ENCODE measurements at regions not wholly inside any gene's neighbourhood (a gene's known extent, or its start where the extent isn't known, plus 50 kb on each side); places are given as distances from the start of the nearest gene placed in this dataset.
"Not testable (repeated sequence)": the region's sequence is repeated elsewhere in the genome, so short reads cannot be mapped to it uniquely, and the experiment has no call there.

DNA sequence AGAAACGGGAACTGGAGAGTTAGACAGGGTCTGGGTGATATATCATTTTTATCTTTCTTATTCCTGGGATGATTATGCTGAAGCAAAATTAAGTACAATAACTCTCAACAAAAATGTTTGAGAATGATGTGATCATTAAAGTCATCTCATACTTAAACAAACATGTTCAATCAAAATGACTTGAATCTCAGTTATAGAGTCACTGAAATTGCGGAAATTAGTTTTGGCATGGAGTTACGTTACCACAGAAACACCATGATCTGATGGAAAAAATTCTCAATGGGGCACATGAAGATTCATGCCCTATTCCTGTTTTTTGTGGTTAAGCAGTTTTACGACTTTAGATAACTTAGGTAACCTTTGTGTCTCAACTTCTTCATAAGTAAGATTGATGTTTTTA is 757.7 kb downstream of the EPHA4 start:
- in situ Hi-C loops (cut with HindIII; ENCODE audit: low sequenced_read_pairs) = no loop called here
- TF ChIP-seq, protein P1, sequence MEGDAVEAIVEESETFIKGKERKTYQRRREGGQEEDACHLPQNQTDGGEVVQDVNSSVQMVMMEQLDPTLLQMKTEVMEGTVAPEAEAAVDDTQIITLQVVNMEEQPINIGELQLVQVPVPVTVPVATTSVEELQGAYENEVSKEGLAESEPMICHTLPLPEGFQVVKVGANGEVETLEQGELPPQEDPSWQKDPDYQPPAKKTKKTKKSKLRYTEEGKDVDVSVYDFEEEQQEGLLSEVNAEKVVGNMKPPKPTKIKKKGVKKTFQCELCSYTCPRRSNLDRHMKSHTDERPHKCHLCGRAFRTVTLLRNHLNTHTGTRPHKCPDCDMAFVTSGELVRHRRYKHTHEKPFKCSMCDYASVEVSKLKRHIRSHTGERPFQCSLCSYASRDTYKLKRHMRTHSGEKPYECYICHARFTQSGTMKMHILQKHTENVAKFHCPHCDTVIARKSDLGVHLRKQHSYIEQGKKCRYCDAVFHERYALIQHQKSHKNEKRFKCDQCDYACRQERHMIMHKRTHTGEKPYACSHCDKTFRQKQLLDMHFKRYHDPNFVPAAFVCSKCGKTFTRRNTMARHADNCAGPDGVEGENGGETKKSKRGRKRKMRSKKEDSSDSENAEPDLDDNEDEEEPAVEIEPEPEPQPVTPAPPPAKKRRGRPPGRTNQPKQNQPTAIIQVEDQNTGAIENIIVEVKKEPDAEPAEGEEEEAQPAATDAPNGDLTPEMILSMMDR (IDR thresholded peaks at IDR 0.05; ENCODE audit: low read depth, low read length, missing control alignments) = no peak
- no peak for DNase-seq (ENCODE audit: low read depth)
- no peak overlapping the region for H3K4me3 ChIP-seq (ENCODE audit: low read depth, low read length)

DNA sequence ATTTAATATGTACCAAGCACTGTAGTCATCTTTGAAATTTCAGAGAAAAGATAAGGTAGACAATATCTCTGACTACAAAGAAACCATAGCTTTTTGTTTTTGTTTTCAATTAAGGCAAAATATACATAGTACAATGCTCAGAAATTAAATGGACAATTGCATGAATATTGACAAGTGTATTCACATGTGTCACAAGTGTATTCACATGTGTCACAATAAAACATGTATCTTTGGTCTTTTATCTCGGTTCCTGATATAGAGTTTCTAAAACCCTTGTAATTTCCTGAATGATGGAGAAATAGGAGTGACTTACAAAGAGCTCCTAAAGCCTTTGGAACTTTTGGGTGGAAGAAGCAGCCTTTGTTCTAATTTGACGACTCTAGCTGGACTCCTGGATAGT is 756.4 kb downstream of the EPHA4 start:
- TF ChIP-seq, protein P1 (IDR thresholded peaks at IDR 0.05; ENCODE audit: low read depth, low read length, missing control alignments) = no peak

DNA sequence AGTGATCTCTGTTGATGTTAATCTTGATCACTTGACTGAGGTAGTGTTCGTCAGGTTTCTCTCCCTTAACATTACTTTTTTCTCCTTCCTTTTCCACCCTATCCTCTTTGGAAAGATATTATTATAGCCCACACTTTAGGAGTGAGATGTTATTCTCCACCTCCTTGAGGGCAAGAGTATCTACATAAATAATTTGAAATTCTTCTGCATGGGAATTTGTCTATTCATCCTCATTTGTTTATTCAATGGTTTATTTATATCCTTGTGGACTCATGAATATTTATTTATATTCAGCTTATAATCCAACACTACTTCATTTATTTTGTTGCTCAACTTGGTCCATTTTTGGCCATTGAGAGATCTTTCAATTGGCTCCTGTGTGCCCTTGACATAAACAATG is 750.4 kb downstream of the EPHA4 start:
- H3K4me3 ChIP-seq (ENCODE audit: low read depth, low read length) = no peak overlapping the region
- no peak for DNase-seq (ENCODE audit: low read depth)
- TF ChIP-seq, protein P1 (IDR thresholded peaks at IDR 0.05; ENCODE audit: low read depth, low read length, missing control alignments) = no peak
- in situ Hi-C loops (cut with HindIII; ENCODE audit: low sequenced_read_pairs) = no loop called here

More for the DNA sequence above, 756.4 kb downstream of the EPHA4 start:
- in situ Hi-C loops (cut with HindIII; ENCODE audit: low sequenced_read_pairs) = no loop called here
- DNase-seq (ENCODE audit: low read depth) = no peak
- H3K4me3 ChIP-seq (ENCODE audit: low read depth, low read length) = no peak overlapping the region

DNA sequence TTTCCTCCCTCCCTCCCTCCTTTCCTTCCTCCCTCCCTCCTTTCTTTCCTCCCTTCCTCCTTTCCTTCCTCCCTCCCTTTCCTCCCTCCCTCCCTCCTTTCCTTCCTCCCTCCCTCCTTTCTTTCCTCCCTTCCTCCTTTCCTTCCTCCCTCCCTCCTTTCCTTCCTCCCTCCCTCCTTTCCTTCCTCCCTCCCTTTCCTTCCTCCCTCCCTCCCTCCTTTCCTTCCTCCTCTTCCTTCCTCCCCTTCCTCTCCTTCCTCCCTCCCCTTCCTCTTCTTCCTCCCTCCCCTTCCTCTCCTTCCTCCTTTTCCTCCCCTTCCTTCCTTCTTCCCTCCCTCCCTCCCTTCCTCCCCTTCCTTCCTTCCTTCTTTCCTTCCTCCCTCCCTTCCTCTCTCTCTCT is 748.5 kb downstream of the EPHA4 start:
- DNase-seq (ENCODE audit: low read depth); in situ Hi-C loops (cut with HindIII; ENCODE audit: low sequenced_read_pairs): not testable (repeated sequence)

DNA sequence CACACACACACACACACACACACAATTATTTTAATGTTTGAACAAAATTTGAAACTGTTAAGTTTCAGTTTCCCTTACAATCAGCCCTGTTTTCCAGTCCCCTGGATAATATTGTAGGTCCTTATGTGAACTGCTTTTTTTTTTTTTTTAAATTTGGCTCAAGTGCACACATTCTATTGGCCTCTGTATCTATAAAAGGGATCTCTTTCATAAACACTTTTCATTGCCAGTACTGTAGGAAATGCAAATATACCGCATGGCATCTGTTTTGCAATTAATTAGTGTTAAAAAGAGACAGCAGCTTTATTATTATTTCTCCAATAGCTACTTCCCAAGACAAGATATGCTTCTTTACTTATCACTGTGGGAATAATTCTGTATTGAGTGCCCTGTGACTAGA is 738.7 kb downstream of the EPHA4 start:
- DNase-seq (ENCODE audit: low read depth) = no peak
- in situ Hi-C loops (cut with HindIII; ENCODE audit: low sequenced_read_pairs) = no loop called here
- TF ChIP-seq, protein P1 (IDR thresholded peaks at IDR 0.05; ENCODE audit: low read depth, low read length, missing control alignments) = no peak
- H3K4me3 ChIP-seq (ENCODE audit: low read depth, low read length) = no peak overlapping the region

More for the DNA sequence above, 748.5 kb downstream of the EPHA4 start:
- not testable (repeated sequence) for H3K4me3 ChIP-seq (ENCODE audit: low read depth, low read length)

DNA sequence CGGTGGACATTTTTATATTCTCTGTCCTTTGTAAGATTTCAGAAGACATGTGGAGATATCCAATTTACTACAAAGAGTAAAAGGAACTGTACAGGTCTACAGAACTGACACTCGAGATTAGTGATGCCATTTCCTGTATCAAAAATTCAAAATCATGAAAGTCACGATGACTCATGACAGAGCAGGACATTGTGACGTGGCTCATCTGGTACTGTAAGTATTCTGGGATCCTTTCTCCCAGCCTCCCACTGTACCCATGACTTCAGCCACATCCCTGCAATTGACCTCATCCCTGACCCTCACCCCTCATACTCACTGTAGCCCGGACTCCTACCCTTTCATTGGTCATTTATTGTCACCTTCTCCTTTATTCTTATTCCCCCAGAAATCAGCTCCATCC is 736.5 kb downstream of the EPHA4 start:
- TF ChIP-seq, protein P1 (IDR thresholded peaks at IDR 0.05; ENCODE audit: low read depth, low read length, missing control alignments) = no peak
- no peak overlapping the region for H3K4me3 ChIP-seq (ENCODE audit: low read depth, low read length)
- no peak for DNase-seq (ENCODE audit: low read depth)
- in situ Hi-C loops (cut with HindIII; ENCODE audit: low sequenced_read_pairs) = no loop called here

DNA sequence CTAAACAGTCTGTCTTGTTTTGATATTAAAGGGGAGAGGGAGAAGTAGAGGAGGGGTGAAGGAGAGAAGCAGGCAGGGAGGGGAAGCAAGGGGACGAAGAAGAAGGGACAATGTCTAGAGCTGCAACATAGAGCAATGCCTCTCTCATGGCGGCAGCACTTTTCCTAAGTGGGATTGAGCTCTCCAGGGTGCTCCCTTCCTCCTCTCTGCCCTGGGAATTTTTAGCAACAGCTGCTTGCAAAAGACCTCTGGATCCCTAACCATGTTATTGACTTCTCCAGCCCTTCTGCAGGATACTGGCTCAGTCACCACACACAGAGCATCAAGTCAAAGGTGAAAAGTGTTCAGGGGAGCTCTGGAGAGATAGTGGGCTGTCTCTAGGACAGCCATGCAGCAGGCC is 734.9 kb downstream of the EPHA4 start:
- TF ChIP-seq, protein P1 (IDR thresholded peaks at IDR 0.05; ENCODE audit: low read depth, low read length, missing control alignments) = no peak
- no peak for DNase-seq (ENCODE audit: low read depth)
- no peak overlapping the region for H3K4me3 ChIP-seq (ENCODE audit: low read depth, low read length)
- in situ Hi-C loops (cut with HindIII; ENCODE audit: low sequenced_read_pairs) = no loop called here

Data from astrocyte of the cerebellum (primary cell).